ENCODE measurements at regions not wholly inside any gene's neighbourhood (a gene's known extent, or its start where the extent isn't known, plus 50 kb on each side); places are given as distances from the start of the nearest gene placed in this dataset.
"Not testable (repeated sequence)": the region's sequence is repeated elsewhere in the genome, so short reads cannot be mapped to it uniquely, and the experiment has no call there.

DNA sequence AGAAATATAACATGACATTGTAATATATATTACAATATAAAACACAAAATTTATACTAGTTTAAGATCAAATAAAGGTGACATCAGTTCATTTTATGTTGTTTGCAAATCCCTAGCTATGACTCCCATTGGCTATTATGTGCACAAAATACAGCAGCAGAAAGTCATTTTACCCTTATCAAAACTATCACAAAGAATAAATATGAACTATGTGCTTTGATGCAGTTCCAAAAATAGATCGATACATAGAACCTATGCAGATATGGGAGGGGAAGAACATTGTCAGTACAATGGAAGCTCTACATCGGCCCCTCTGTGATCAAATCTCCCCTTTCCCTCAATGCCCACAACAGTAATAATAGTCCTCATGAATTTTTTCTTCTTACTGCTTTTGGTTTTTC, 1038.1 kb upstream of the PCDH20 start:
- ATAC-seq (no peak), DNase-seq (no peak)
- no peaks in the 10 kb centered on the region for H3K36me3 ChIP-seq
- H3K4me1 ChIP-seq: no peaks in the 10 kb centered on the region
- H3K27me3 ChIP-seq: no peaks in the 10 kb centered on the region
- intact Hi-C loops (cut with DNase I; ENCODE audit: low total_unique reads): no loop called here
- H3K27ac ChIP-seq: no peak overlapping the region
- no peaks in the 10 kb centered on the region for H3K9me3 ChIP-seq
- in situ Hi-C loops (cut with MboI; ENCODE audit: low sequenced_read_pairs in 4 of 4): no loop called here
- H3K4me3 ChIP-seq: no peak overlapping the region
- TF ChIP-seq, protein P1, sequence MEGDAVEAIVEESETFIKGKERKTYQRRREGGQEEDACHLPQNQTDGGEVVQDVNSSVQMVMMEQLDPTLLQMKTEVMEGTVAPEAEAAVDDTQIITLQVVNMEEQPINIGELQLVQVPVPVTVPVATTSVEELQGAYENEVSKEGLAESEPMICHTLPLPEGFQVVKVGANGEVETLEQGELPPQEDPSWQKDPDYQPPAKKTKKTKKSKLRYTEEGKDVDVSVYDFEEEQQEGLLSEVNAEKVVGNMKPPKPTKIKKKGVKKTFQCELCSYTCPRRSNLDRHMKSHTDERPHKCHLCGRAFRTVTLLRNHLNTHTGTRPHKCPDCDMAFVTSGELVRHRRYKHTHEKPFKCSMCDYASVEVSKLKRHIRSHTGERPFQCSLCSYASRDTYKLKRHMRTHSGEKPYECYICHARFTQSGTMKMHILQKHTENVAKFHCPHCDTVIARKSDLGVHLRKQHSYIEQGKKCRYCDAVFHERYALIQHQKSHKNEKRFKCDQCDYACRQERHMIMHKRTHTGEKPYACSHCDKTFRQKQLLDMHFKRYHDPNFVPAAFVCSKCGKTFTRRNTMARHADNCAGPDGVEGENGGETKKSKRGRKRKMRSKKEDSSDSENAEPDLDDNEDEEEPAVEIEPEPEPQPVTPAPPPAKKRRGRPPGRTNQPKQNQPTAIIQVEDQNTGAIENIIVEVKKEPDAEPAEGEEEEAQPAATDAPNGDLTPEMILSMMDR (IDR thresholded peaks at IDR 0.05 in 4 of 5, conservative IDR thresholded peaks at IDR 0.05 in 1 of 5): no peak
- TF ChIP-seq POLR2A (IDR thresholded peaks at IDR 0.05): no peak

DNA sequence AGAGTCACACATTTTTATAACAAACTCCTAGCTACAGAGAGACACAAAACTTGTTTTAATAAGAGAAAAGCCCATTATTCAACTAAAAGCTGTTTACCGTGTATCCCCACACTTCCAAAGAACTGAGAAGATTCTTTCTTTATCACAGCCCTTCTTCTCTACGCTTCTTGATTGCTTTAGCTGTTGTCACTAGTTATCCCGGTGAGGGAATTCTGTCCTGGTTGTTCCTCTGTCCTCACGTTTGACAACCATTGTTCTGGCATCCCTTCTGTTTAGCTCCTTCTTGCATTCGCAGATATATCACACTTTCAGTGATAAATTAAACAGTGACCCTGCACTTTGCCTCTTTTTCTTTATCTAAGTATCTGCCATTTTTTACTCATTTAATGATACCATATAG, 1035.1 kb upstream of the PCDH20 start:
- intact Hi-C loops (cut with DNase I; ENCODE audit: low total_unique reads): no loop called here
- H3K27ac ChIP-seq: no peak overlapping the region
- in situ Hi-C loops (cut with MboI; ENCODE audit: low sequenced_read_pairs in 4 of 4): no loop called here
- no peak for TF ChIP-seq POLR2A (IDR thresholded peaks at IDR 0.05)
- TF ChIP-seq, protein P1 (IDR thresholded peaks at IDR 0.05 in 4 of 5, conservative IDR thresholded peaks at IDR 0.05 in 1 of 5): no peak
- ATAC-seq (no peak), DNase-seq (no peak)
- H3K9me3 ChIP-seq: no peaks in the 10 kb centered on the region
- no peak overlapping the region for H3K4me3 ChIP-seq
- H3K4me1 ChIP-seq: no peaks in the 10 kb centered on the region
- H3K27me3 ChIP-seq: no peaks in the 10 kb centered on the region
- H3K36me3 ChIP-seq: no peaks in the 10 kb centered on the region

DNA sequence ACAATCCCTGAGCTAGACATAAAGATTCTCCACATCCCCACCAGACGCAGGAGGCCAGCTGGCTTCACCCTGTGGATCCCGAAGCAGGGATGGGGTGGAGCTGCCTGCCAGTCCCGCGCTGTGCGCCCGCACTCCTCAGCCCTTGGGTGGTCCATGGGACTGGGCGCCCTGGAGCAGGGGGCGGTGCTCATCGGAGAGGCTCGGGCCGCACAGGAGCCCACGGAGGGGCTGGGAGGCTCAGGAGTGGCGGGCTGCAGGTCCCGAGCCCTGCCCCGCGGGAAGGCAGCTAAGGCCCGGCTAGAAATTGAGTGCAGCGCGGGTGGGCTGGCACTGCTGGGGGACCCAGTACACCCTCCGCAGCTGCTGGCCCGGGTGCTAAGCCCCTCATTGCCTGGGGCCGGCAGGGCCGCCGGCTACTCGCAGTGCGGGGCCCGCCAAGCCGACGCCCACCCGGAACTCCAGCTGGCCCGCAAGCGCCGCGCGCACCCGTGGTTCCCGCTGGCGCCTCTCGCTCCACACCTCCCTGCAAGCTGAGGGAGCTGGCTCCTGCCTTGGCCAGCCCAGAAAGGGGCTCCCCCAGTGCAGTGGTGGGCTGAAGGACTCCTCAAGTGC, 1032.2 kb upstream of the PCDH20 start:
- intact Hi-C loops (cut with DNase I; ENCODE audit: low total_unique reads); H3K9me3 ChIP-seq; H3K36me3 ChIP-seq; in situ Hi-C loops (cut with MboI; ENCODE audit: low sequenced_read_pairs in 4 of 4); H3K4me1 ChIP-seq; H3K4me3 ChIP-seq; ATAC-seq; H3K27ac ChIP-seq; DNase-seq; H3K27me3 ChIP-seq: not testable (repeated sequence)

DNA sequence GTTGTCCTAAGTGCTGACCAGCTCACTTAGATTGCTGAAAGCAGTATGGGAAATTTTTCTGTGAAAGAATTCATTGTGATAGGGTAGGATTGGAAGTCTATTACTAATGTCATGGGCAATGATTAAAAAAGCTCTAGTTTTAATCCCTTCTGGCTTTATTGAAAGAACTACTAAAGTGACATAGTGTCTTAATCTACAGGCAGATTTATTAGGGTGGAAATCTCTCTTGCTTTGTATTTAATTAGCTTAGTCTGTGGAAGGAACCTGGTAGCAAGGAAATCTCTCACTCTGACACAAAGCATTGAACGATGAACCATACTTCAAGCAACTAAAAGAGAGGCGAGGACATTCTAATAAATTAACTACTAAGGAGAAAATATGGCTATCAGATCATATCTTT, 1029.2 kb upstream of the PCDH20 start:
- ATAC-seq: no peak
- in situ Hi-C loops (cut with MboI; ENCODE audit: low sequenced_read_pairs in 4 of 4): no loop called here
- Histone ChIP-seq H3K27me3 (no peaks in the 10 kb centered on the region), H3K36me3 (no peaks in the 10 kb centered on the region), H3K4me3 (no peak overlapping the region), H3K4me1 (no peaks in the 10 kb centered on the region), H3K27ac (no peak overlapping the region), H3K9me3 (no peaks in the 10 kb centered on the region)
- intact Hi-C loops (cut with DNase I; ENCODE audit: low total_unique reads): no loop called here
- TF ChIP-seq, protein P1 (IDR thresholded peaks at IDR 0.05 in 4 of 5, conservative IDR thresholded peaks at IDR 0.05 in 1 of 5): no peak
- TF ChIP-seq POLR2A (IDR thresholded peaks at IDR 0.05): no peak
- no peak for DNase-seq

DNA sequence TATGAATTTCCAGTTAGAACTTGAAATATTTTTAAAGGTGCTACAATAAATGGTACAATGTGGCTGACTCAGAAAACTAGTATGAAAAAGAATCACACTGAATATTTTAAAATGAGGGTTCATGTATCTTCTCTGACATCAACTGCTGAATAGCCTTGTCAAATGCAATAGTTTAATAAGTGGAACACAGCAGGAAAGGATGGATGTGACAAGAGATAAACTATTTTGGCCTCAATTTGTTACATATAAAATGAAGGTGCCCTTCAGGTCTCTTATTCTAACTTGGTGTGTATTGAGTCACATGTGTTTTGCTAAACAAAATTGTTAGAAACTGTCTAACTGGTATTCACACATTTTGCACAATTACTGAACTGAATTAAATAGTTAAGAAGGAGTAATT, 1018.4 kb upstream of the PCDH20 start:
- in situ Hi-C loops (cut with MboI; ENCODE audit: low sequenced_read_pairs in 4 of 4) (no loop called here), intact Hi-C loops (cut with DNase I; ENCODE audit: low total_unique reads) (no loop called here)
- DNase-seq (no peak), ATAC-seq (no peak)
- H3K27me3 ChIP-seq: no peaks in the 10 kb centered on the region
- no peaks in the 10 kb centered on the region for H3K36me3 ChIP-seq
- no peak overlapping the region for H3K4me3 ChIP-seq
- no peaks in the 10 kb centered on the region for H3K4me1 ChIP-seq
- no peak for TF ChIP-seq POLR2A (IDR thresholded peaks at IDR 0.05)
- TF ChIP-seq, protein P1 (IDR thresholded peaks at IDR 0.05 in 4 of 5, conservative IDR thresholded peaks at IDR 0.05 in 1 of 5): no peak
- H3K9me3 ChIP-seq: no peaks in the 10 kb centered on the region
- H3K27ac ChIP-seq: no peak overlapping the region

Data from gastrocnemius medialis (tissue), 4 donors.